HG03108 (cell line): ENCODE measurements at regions not wholly inside any gene's neighbourhood (a gene's known extent, or its start where the extent isn't known, plus 50 kb on each side); places are given as distances from the start of the nearest gene placed in this dataset.
"Not testable (repeated sequence)": the region's sequence is repeated elsewhere in the genome, so short reads cannot be mapped to it uniquely, and the experiment has no call there.

Source experiments
- ATAC-seq: cut with Tn5 transposase; IDR thresholded peaks from one replicate; pipeline ENCODE4 v1.9.1; 2021; ENCODE audit warnings: moderate library complexity; ENCODE audit not compliant: unreplicated experiment

DNA sequence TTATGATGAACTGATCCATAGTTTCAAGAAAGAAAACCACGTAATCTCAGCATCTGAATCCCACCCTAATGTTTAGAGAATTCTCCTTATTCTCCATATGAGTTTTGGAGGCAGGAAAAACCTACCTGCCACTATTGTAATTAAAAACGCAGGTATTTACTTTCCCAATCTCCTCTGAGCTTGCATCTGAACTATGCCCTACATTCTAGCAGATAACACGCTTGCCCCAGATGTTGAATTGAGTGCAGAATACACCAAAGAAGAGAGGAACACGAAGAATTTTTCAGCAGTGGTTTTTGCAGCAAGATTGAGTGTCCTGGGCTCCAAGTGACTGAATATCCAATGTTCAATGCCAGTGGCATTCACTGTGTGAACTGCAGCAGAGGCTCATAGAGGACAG lies 182.4 kb downstream of the COX18 start:
- ATAC-seq, result no peak

- no peak for ATAC-seq
Measured at GRCh38 chr4:72886602-72887001, 182.9 kb downstream of the COX18 start.

DNA sequence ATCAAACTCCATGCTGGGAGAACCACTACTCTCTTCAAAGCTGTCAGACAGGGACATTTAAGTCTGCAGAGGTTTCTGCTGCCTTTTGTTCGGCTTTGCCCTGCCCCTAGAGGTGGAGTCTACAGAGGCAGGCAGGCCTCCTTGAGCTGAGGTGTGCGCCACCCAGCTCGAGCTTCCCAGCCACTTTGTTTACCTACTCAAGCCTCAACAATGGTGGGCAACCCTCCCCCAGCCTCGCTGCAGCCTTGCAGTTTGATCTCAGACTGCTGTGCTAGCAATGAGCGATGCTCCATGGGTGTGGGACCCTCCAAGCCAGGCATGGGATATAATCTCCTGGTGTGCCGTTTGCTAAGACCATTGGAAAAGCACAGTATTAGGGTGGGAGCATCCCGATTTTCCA lies 185.3 kb downstream of the COX18 start:
- ATAC-seq, result not testable (repeated sequence)

- ATAC-seq, result no peak
Measured at GRCh38 chr4:72876946-72877345, 192.6 kb downstream of the COX18 start.

DNA sequence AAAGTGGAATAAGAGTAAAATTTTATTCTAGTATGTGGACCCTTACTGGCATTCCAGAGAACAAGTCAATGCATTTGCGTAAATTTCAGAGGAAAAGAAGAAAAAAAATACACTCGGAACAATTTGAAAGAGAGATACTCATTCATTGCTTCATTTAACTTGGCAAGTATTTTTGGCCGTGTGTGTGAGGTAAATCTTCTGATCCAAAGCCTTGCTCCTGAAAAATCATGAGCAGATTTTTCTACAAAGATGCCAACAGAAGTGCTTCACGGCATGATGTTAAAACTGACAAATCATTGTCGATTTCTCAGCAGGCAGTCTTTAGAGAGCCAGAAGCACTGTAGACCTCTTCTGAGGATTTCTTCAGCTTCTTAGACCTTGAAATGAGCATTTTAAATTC lies 194.0 kb downstream of the COX18 start:
- ATAC-seq, result no peak

- no peak for ATAC-seq
Measured at GRCh38 chr4:72875138-72875537, 194.4 kb downstream of the COX18 start.

- no peak for ATAC-seq
Measured at GRCh38 chr4:72864898-72865297, 204.6 kb downstream of the COX18 start.

- not testable (repeated sequence) for ATAC-seq
Measured at GRCh38 chr4:72864277-72864676, 205.2 kb downstream of the COX18 start.

- no peak for ATAC-seq
Measured at GRCh38 chr4:72860766-72861165, 208.8 kb downstream of the COX18 start.

DNA sequence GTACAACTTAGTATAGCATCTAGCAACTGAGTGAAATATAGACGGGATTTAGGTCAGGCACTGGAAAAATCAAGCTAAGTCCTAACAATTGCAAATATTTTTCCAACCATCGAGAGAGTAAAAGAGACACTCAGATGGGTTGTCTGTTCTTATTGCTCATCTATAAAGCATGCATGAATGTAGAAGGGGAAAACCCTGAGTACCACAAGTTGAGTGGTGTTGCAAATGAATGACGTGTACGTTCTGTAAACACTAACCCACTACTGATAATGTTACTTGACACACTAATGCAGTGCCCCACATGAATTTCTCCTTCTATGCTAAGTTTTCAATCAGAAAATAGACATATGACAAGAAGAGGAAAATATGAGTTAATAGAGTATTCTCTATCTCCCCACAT lies 211.2 kb downstream of the COX18 start:
- no peak for ATAC-seq

DNA sequence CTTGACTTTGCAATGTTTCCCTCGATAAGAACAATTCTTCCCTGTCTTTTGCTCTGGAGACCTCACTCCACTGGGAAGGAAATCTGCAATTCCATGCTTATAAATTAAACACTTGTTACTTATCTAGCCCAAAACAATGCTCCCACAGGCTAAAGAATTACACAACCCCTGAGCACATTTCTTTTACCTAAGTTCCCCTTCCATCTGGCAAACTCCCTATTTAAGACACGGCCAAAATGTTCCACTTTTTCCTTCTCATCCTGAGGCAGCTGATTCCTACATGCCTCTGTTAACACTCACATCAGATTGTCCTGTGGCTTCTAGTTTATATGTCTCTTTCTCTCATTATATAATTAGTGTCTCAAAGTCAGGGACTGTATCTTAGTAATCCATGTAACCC lies 211.7 kb downstream of the COX18 start:
- ATAC-seq, result no peak

DNA sequence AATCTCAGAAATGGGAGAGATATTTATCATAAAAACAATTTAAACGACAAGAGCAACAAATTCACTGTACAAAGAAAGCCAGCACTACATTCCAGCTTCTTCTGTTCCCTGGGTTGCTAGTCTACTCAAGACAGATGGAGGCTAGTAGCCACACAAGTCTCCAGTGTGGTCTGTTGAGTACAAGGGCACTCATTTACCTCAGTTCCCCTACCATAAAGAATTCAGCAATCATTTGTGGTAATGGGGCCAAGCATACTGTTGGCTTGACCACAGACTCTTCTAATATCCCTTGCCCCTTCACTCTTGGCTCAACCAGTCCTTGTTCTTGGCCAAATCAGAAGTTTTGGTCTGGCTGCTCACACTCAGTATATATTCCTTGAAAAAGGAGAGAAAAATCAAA lies 212.3 kb downstream of the COX18 start:
- no peak for ATAC-seq

GRCh38 chr4:72846280-72847111 lies 223.0 kb downstream of the COX18 start:
- no peak for ATAC-seq

GRCh38 chr4:72843466-72843865 lies 226.1 kb downstream of the COX18 start:
- ATAC-seq, result no peak

GRCh38 chr4:72842323-72842722 lies 227.2 kb downstream of the COX18 start:
- no peak for ATAC-seq

DNA sequence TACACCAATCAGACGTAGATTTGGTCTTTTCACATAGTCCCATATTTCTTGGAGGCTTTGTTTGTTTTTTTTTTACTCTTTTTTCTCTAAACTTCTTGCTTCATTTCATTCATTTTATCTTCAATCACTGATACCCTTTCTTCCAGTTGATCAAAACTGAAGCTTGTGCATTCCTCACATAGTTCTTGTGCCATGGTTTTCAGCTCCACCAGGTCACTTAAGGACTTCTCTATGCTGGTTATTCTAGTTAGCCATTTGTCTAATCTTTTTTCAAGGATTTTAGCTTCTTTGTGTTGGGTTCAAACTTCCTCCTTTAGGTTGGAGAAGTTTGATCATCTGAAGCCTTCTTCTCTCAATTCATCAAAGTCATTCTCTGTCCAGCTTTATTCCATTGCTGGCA lies 229.3 kb downstream of the COX18 start:
- not testable (repeated sequence) for ATAC-seq

DNA sequence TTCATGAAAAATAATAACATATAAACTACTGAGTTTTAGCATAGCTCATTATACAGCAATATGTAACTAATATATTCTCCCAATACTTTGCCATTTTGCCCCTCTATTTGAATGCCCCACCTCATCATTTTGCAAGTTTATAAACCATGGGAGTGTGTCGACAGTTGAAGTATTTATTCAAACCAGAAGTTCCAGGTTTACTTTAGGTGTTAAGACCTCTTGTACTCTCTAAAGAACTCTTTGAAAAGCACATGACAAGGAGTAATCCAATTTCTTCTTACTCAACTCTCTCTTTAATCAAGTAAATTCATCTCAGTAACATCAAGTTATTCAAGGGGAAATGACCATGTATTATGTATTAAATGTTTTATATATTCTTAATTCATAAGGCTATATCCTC lies 240.7 kb downstream of the COX18 start:
- ATAC-seq, result no peak

DNA sequence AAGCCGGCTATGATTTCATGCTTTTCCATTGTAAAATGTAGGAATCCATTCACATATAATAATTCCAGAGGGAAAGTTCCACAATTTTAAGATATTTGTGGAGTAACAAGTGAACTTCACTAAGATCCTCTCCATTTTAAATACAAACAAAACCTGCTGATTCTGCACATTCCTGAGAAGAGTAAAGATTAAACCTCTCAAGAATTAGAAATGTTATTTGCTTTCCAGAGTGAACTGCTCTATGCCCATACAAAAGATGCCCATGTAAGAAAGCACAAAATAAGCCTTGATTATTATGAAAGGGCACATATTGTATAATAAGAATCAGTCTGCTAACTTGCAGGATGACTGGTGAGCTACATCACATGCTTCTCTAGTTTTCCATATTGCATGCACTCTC lies 241.5 kb downstream of the COX18 start:
- no peak for ATAC-seq

DNA sequence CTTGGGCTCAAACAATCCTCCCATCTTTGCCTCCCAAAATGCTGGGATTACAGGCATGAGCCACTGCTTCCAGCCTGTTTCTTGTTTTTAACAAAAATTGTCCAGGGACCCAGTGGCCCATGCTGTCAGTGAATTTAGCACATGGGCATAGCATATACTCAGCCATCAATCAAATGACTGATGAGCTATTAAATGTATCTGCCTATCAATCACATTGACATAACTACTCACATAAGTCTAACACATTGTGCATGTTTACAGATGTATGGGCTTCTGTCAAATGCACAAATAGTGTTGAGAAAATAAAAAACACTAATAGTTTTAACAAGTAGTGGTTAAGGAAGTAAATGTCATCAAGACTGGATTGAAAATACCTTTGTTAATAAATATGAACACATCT lies 249.4 kb downstream of the COX18 start:
- no peak for ATAC-seq

GRCh38 chr4:72817012-72817411 lies 248.0 kb upstream of the ADAMTS3 start:
- no peak for ATAC-seq

- ATAC-seq, result no peak
Measured at GRCh38 chr4:72814241-72814640, 245.2 kb upstream of the ADAMTS3 start.

DNA sequence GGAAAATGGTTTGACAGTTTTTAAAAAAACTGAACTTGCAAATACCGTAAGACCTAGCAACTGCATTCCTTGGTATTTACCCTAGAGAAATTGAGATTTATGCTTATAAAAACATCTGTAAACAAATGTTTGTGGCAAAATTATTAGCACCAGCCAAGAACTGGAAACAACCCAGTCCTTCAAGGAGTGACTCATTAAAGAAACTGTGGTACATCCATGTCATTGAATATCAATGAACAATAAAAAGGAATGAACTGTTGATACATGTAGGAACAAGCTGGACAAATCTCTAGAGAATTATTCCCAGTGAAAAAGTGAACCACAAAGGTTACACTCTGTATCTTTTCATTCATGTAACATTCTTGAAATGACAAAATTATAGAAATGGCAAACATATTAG lies 240.2 kb upstream of the ADAMTS3 start:
- ATAC-seq, result no peak

GRCh38 chr4:72805284-72805683 lies 236.3 kb upstream of the ADAMTS3 start:
- ATAC-seq, result no peak
